HG03439 (cell line): ENCODE measurements at regions not wholly inside any gene's neighbourhood (a gene's known extent, or its start where the extent isn't known, plus 50 kb on each side); places are given as distances from the start of the nearest gene placed in this dataset.

ENCODE experiments used
- ATAC-seq: cut with Tn5 transposase; IDR thresholded peaks from one replicate; pipeline ENCODE4 v1.9.1; 2021; ENCODE audit warnings: mild to moderate bottlenecking, moderate library complexity; ENCODE audit not compliant: unreplicated experiment

DNA sequence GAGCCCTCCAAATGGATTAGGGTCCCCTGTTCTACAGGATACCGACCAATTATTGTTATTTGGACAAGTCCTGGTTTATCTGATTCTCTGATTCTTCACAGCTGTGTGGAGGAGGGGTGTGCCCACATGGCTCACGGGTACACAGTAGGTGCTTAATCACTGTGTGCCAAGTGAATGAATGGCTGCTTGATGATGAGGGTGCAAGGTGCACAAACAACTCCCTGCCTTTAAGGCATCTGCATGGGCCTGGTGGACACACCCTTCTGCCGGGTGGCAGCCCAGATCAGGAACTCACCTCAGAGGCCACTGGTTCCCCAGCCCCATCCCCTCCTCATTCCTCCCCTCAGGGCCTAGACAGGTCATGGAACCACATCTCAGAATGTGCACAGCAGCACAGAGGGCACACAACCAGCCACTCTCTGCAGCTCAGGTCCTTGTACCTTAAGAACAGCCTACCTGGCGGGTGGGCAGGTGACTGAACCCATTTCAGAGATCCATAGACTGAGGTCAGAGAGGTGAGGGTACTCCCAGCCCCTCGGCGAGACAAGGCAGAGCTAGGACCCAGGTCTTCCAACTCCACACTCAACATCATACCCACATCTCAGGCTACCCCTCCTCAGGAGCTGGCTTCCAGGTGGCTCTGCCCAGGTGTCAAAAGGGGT lies 50.3 kb downstream of the SHANK2 start:
- no peak for ATAC-seq

DNA sequence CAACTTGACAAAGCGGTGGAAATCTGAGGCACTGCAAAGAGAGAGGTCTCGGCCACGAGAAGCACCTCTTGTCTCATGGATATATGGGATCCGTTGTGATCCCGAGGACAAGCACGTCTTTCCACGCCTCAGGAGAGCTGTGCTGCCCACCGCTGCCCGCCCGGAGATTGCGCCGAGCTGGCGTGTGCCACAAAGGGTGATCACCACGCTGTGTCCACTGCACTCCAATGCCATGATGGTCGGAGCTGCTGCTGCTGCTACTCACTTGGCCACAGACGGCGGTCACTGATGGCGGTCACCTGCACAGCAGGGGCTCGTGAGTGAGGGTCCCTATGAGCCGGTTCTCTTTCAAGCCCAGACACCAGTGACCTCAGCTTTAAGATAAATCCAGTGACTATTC lies 51.1 kb downstream of the SHANK2 start:
- no peak for ATAC-seq

DNA sequence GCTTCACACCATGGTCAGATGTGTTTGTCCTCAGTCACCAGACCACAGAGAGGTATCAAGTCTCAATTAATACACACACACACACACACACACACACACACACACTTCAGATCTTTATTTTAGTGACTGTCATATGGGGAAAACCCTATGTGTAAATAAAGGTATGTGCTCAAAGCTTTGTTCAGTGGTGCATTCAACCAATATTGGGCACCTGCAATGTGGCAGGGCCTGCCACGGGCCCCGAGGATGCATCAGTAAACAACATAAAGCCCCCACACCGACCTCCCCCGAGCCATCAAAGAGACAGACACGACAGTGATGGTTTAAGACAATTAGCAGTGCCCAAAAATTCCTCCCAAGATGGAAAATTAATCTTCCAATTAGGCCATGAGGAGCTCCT lies 51.6 kb downstream of the SHANK2 start:
- ATAC-seq, result no peak

- ATAC-seq, result no peak
These were observed 52.1 kb downstream of the SHANK2 start for GRCh38 chr11:71200172-71200716.

DNA sequence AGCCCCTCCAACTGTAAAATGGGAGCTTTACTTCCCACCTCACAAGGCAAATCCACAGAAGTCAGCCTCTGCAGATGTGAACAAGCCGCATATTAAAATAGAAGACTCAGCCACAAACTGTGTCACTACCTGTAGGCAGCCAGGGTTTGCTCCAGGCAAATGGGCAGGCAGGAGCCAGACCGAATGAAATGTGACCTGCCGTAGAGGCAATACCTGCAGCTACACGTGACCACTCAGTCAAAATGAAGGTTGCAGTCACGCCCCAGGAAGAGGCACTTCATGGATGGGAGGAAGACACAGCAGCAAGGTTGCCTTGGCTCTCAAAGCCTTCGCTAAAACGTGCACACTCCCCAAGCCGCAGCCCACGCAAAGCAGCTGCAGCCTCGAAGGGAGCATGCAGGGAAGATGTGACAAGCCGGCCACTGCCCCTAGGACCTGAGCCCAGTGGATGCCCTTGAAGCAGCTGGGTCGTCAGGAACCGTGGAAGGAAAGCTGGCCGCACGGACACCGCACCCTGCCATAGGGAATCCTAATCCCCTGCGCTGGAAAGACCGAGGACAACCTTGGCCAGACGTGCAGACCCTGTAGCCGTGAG lies 53.1 kb downstream of the SHANK2 start:
- ATAC-seq, result no peak

DNA sequence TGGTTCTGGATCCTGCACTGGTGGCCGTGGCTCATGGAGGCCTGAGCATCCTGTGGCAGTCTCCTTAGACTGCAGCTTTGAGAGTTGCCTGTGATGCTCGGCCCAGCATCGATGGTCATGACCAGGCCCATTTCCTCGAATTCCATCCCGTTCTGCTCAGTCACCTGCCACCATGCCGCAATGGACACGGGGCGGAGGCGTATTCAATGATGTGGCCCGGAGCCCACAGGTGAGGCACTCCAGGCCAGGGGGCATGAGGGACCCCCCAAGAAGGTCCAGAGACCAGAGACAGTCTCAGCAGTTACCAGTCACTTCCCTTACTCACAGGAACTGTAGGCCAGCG lies 53.6 kb downstream of the SHANK2 start:
- ATAC-seq, result no peak

- no peak for ATAC-seq
These were observed 54.1 kb downstream of the SHANK2 start for GRCh38 chr11:71198141-71198822.

GRCh38 chr11:71197096-71197495 lies 55.3 kb downstream of the SHANK2 start:
- ATAC-seq, result no peak

- no peak for ATAC-seq
These were observed 57.7 kb downstream of the SHANK2 start for GRCh38 chr11:71194710-71195109.

GRCh38 chr11:71193431-71193830 lies 58.9 kb downstream of the SHANK2 start:
- no peak for ATAC-seq

GRCh38 chr11:71192629-71193028 lies 59.7 kb downstream of the SHANK2 start:
- ATAC-seq, result no peak

GRCh38 chr11:71191201-71191600 lies 61.2 kb downstream of the SHANK2 start:
- no peak for ATAC-seq

DNA sequence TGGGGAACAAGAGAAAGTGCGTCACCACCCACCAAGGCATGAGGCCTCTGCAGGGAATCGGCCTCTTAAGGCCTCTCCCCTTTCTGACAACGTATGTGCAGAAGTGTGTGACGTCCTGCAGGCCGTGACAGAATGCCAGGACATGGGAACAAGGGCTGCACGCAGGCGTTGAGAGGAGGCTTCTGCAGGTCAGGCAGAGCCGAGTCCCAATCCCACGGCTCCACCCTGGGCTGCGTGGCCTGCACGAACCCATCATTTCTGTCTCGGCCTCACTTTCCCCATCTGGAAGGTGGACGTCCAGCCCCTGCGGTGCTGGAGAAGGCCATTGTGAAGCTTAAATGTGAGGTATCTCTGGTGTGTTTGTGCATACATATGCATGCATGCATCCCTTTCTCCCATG lies 61.8 kb downstream of the SHANK2 start:
- no peak for ATAC-seq

GRCh38 chr11:71189768-71190315 lies 62.5 kb downstream of the SHANK2 start:
- no peak for ATAC-seq

- ATAC-seq, result no peak
These were observed 63.2 kb downstream of the SHANK2 start for GRCh38 chr11:71188886-71189767.

GRCh38 chr11:71188073-71188472 lies 64.3 kb downstream of the SHANK2 start:
- ATAC-seq, result no peak

DNA sequence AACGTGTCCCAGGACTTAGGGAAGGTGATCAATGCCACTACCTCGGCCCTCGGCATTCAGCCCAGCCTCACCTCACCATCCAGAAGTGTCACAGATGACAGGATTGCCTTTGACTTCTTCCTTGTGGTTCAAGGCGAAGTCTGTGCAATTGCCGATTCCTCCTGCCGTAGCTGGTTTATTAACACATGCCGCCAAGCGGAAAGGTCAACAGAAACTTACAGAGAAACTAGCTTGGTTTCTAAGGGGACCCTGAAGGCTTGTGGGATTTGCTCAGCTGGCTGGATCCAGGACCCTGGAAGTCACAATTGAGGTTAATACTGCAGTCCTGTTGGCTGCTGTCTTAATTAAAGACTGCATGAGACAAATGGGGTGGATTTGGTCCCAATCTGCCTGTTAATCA lies 65.6 kb downstream of the SHANK2 start:
- no peak for ATAC-seq

DNA sequence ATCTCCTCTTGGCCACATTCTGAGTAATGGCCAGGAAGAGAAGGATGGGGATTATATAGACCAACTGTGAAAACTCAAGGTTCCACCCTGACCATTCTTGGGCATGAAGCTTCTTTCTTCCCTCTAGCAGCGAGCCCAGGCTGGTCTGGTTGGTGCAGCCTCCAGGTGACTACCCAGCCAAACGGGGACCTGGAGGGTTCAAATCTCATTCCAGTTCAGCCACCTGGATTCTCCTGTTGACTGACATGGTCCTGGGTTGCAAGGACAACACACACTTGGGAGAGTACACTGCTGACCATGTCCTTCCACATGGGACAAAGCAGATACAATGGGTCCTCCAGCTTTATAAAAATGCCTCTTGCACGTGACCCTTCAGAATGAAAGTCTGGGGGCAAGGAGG lies 67.0 kb downstream of the SHANK2 start:
- ATAC-seq, result no peak

GRCh38 chr11:71184421-71185210 lies 67.8 kb downstream of the SHANK2 start:
- ATAC-seq, result no peak

DNA sequence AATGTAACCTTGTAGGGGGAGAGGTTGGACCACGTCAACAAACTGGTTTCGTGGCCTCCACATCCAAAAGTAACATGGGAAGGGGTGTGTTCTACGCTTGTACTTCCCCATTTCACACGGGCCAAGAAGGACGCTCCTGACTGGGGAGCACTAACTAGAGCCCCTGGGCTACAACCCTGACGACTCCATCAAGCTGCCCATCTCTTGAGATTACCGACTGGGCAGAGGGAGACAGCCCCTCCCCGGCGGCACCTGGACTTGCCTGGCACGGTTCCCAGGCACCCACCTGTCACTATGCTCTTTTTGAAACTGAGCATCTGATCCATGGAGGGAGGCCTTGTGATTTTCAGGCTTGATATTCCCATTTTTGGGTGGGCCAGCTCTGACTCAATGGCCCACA lies 68.5 kb downstream of the SHANK2 start:
- no peak for ATAC-seq
